Ecto neural progenitor cell (in vitro differentiated cells): ENCODE measurements at regions not wholly inside any gene's neighbourhood (a gene's known extent, or its start where the extent isn't known, plus 50 kb on each side); places are given as distances from the start of the nearest gene placed in this dataset.
"Not testable (repeated sequence)": the region's sequence is repeated elsewhere in the genome, so short reads cannot be mapped to it uniquely, and the experiment has no call there.

Experiments used
- DNase-seq: peaks from one replicate; pipeline ENCODE4 v3.0.0-alpha.2; 2018; ENCODE audit warnings: low spot score

DNA sequence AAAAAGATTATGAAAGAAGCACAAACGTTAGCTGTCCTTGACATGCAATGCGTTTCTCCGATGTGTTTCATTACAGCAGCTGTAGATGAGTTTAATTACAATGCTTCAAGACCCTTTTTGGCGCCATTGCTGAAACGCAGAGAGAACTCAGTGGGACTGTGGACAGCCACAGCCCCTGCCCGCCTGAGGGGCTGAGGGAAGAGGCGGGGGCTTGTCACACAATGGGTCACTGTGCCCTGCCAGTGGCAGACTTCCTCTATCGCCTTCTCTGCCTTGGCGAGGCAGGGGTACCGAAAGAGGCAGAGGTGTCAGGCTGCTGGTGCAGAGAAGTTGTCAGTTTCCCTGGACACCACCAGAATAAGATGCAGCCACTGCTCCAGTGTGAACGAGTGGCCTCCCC, 252.0 kb downstream of the NR2F2 start:
- no peak for DNase-seq

- DNase-seq: no peak
Observed at GRCh38 chr15:96583671-96584070, 253.2 kb downstream of the NR2F2 start.

DNA sequence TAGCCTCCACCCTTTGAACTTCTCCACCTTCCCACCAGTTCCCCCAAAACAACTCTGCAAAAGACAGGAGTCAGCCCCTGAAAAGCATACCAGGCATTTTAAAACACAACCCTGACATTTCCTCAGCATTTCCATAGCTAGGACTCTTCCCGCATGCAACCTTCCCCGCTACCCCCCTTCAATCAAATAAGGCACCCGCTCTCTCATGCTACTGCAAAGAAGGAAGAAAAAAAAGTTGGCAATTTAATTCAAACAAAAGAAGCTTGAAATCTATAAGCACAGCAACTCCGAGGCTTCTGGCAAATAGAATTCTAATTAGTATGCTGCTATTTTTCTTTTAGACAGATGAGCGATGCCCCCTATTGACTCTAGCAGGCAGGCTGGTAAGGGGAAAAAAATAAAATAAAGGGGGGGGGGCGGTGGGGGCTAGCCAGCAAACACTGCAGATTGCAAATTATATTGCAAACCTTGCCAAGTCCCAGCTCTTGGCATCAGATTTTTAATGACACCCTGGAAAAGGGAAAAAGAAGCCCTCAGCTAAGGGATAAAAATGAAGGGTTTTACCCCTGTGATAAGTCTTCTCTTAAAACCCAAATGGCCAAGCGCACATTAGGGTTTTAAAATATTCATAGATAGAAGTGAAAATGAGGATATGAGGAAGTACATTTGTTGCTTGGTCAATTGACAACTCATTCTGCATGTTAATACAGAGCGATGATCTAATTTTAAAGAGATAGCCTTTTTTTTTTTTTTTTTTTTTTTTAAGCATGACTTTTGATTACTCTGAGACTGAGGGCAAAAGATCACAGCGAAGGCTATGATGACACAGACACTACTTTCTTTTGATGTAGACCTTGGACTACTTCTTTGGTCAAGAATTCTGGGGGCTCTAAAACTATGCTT, 255.2 kb downstream of the NR2F2 start:
- no peak for DNase-seq

- no peak for DNase-seq
Observed at GRCh38 chr15:96586901-96587300, 256.4 kb downstream of the NR2F2 start.

DNA sequence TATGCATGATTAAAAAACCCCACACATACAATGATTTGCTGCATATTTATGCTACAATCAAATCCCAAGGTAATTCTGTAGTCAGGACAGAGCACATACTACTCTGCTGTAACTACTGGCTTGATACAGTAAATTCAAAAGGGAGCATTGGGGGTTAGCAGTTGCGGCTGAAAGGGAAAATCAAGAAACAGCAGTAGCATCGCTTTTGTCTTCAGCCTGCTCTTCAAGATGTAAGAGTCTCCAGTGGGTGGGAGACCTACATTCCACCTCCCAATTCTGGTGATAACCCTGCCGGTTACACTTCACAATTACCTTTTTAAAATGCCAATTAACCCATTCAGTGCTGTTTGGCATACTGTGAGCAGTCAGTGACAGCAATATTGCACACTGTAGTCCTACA, 259.4 kb downstream of the NR2F2 start:
- DNase-seq: no peak

DNA sequence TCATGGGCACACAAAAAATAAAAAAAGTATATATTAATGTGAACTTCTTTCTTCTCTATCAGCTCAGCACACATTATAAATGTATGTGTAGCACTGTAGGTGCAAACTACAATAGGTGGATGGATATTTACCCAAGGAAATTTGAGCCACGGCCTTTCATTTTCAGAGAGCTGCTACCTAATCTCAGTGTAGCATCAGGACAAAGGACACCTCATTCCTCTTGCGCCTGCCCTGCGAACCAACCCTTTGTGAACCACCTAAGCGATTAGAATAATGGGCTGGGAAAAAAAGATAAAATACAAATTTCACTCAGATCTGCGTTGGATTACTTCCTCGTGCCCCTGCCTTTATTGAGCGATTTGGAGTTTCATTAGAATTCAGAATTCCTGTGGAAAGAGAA, 263.2 kb downstream of the NR2F2 start:
- DNase-seq: no peak

DNA sequence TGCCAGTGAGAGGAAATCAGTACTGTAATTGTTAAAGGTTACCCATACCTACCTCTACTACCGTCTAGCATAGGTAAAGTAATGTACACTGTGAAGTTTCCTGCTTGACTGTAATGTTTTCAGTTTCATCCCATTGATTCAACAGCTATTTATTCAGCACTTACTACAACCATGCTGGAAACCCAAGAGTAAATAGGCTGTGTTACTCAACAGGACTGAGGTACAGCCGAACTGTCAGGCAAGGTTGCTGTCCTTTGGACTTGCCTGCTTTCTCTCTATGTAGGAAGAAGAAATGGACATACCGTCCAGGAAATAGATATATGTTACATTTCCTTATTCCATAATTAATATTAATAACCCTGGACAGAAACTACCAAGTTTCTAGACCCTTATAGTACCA, 265.5 kb downstream of the NR2F2 start:
- DNase-seq: no peak

DNA sequence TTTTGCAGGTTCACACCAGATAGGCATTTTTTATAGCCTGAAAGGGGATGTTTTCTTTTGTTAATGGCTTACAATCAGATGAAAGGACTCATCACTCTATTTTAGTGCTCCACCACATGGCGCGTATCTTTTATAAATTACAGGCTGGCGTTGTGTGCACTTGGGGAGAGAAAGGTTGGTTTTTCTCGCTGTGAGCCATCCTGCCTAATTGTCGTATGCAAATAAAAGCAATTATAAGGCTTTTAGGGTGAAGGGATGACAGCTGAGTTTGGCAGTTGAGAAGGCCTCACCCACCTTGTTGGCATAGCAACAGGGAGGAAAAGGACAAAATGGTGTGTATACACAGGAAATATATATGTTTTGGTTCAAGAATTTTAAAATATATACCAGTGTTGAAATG, 268.0 kb downstream of the NR2F2 start:
- no peak for DNase-seq

DNA sequence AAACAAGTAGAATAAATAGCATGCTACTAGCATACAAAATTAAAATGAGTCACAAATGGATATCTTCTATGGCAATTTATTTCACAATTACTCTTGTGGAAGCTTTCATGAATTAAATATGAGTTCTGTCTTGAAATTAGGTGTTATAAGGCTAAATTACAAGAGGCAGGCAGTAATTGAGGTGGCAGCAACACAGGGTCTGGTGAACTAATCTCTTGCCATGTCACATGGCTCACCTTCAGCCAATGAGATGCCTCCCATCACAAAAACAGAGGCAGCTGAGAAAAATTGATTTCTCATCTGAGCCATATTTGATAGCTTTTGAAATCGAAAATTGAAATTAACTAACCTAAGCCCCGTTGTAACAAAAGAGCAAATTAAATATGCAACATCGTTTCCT, 268.8 kb downstream of the NR2F2 start:
- no peak for DNase-seq

GRCh38 chr15:96600350-96600749, 269.9 kb downstream of the NR2F2 start:
- DNase-seq: no peak

DNA sequence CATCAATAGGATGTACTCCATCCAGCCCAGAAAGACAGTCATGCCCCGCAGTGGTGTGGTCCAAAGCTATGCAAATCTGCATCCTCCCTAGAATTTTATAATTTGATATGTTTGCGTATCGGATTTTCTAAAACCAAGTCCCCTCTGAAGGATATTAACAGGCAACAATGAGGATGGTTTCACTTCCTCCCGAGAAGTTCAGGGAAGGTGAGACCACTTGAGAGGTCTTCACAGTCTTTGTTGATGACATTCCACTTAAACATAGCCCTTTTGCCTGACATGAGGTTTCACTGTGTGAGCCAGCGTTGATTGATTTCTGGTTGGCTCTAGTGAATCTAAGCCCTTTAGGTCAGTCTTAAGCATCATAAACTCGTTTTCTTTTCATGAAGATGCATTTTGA, 276.1 kb downstream of the NR2F2 start:
- DNase-seq: no peak

- DNase-seq: no peak
Observed at GRCh38 chr15:96610757-96611156, 280.3 kb downstream of the NR2F2 start.

DNA sequence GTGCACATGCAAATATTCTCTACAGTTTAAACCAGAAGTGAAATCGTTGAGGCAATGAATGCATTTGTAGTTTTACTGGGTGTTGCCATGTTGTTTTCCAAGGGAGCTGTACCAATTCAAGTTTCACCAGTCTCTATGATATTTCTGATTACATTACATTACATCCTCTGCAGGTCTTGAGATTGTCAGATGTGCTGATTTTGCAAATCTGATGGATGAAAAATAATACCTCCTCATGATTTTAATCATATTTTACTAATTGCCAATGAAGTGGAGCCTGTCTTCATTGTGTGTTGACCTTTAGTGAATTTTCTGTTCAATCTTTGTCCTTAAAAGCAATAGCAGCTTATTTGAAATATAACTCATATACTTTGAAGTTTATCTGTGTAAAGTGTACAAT, 282.4 kb downstream of the NR2F2 start:
- no peak for DNase-seq

DNA sequence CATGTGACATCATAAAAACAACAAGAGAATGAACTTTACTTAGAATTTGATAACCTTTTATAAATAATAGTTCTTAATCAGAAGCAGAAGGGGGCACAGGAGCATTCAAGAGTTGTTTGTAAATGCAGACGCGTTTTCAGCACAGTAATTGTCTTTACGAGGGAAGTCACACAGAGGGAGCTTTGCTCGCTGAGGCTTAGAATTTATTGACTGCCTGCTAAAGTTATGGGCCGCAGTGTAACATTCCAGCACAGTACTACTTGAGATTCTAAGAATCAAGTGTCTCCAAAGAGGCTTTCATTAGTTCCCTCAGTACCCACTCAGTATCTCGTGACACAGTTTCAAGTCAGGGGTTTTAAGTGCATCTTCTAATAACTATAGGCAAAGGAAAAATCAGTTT, 288.7 kb downstream of the NR2F2 start:
- DNase-seq: no peak

GRCh38 chr15:96622714-96623113, 292.2 kb downstream of the NR2F2 start:
- DNase-seq: no peak

DNA sequence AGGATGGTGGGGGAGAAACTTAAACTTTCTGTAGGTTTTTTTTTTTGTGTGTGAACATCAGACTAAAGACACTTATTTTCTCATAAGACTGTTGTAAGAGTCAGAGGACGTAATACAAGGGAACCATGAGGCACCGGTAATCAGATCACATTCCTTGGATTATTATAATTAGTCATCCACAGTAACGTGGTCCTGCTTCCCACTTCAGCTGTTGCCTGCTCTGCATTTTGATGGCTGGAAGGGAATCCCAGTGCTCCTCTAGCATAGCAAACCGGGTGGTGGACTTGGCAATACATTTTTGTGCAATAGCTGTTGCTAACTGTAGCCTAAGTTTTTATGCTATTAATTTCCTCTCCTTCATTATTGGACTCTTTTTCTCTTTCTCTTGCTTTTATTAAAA, 294.8 kb downstream of the NR2F2 start:
- DNase-seq: no peak

GRCh38 chr15:96627031-96627568, 296.6 kb downstream of the NR2F2 start:
- DNase-seq: peak; percentile 47

DNA sequence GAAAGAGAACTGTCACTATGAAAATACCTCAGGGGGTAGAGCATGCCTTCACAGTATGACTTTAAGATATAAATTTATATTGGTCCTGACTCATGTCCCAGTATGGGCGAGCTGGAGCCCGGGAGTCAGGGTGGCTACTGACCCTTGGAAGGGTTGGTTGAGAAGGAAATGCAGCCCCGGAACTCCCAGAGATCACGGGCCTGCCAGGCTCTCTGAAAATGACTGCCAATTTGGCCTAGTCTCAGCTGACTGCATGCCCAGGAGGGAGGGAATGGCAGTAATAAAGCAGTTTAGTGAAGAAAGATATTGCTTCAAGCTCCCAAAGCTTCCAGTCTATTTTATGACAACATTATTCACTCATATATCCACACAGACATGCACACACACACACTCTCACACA, 299.0 kb downstream of the NR2F2 start:
- no peak for DNase-seq

GRCh38 chr15:96638793-96639192, 308.3 kb downstream of the NR2F2 start:
- DNase-seq: no peak

- no peak for DNase-seq
Observed at GRCh38 chr15:96645796-96646195, 315.3 kb downstream of the NR2F2 start.

DNA sequence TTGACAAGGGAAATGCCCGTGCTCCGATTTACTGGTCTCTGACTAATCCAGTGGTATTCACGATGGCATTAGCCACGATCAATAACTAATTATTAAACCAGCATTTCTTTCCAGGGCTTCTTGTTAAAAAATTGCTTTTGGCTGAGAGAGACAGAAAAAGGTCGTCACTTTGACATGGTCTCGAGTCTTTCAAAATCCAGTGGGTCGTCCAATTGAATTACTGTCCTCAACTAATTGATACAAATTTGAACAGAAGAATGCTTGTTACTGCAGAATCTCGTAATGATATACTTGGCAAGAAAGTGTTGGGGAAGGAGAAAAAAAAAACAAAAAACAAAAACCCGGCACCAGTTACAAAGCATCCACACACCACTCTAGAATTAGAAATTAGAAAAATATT, 318.4 kb downstream of the NR2F2 start:
- no peak for DNase-seq

GRCh38 chr15:96657096-96657495, 326.6 kb downstream of the NR2F2 start:
- no peak for DNase-seq

DNA sequence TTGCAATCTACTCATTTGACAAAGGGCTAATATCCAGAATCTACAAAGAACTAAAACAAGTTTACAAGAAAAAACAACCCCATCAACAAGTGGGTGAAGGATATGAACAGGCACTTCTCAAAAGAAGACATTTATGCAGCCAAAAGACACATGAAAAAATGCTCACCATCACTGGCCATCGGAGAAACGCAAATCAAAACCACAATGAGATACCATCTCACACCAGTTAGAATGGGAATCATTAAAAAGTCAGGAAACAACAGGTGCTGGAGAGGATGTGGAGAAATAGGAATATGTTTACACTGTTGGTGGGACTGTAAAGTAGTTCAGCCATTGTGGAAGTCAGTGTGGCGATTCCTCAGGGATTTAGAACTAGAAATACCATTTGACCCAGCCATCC, 336.5 kb downstream of the NR2F2 start:
- DNase-seq: not testable (repeated sequence)

GRCh38 chr15:96670389-96670788, 339.9 kb downstream of the NR2F2 start:
- no peak for DNase-seq
